NB4 (cell line): ENCODE measurements at regions not wholly inside any gene's neighbourhood (a gene's known extent, or its start where the extent isn't known, plus 50 kb on each side); places are given as distances from the start of the nearest gene placed in this dataset.

Experiments
- CTCF ChIP-seq: IDR thresholded peaks from one replicate; pipeline ENCODE4 v1.5.1; 2012; ENCODE audit warnings: low read depth, low read length
- MYC ChIP-seq: IDR thresholded peaks from 2 replicates; pipeline ENCODE4 v1.6.1; 2011; ENCODE audit warnings: low read depth, low read length
- POLR2A ChIP-seq: IDR thresholded peaks from 2 replicates; pipeline ENCODE4 v1.6.1; 2011; ENCODE audit warnings: mild to moderate bottlenecking; ENCODE audit not compliant: insufficient read length; ENCODE audit errors: extremely low read depth
- TF ChIP-seq, protein P1 (sequence below): IDR thresholded peaks from 2 replicates; pipeline ENCODE4 v1.6.1; 2011; ENCODE audit warnings: low read depth, low read length

DNA sequence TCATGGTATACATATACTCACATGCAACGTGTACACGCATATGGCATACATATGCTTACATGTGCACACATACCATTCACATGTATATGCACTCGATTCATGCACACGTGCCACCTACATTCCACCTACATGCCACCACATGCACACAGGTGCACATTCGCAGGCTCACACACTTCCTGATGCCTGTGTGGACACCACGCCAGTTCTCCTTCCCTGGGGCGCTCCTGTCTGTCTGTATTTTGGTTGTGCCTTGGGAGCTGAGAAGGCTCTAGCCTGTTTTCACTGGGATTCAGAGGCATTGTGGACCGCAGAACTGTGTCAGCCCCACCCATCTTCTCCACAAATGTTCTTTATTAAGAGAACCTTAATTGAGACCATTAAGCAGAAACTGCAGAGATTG lies 96.6 kb upstream of the CTDP1 start:
- TF ChIP-seq CTCF (no peak), MYC (no peak), POLR2A (no peak)
- TF ChIP-seq, protein P1, sequence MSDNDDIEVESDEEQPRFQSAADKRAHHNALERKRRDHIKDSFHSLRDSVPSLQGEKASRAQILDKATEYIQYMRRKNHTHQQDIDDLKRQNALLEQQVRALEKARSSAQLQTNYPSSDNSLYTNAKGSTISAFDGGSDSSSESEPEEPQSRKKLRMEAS, result no peak
